ENCODE measurements at regions not wholly inside any gene's neighbourhood (a gene's known extent, or its start where the extent isn't known, plus 50 kb on each side); places are given as distances from the start of the nearest gene placed in this dataset.

- no peak for TF ChIP-seq CTCF (conservative IDR thresholded peaks at IDR 0.05; ENCODE audit: low read length)
- TF ChIP-seq EZH2phosphoT487 (IDR thresholded peaks at IDR 0.05; ENCODE audit: borderline replicate concordance, low read depth, low read length), result no peak
These were observed 1065.6 kb downstream of the PLA2G4A start for GRCh38 chr1:187894349-187894748.

Measured in OCI-LY7 (cell line).